SK-N-SH (cell line): ENCODE measurements at regions not wholly inside any gene's neighbourhood (a gene's known extent, or its start where the extent isn't known, plus 50 kb on each side); places are given as distances from the start of the nearest gene placed in this dataset.

Source experiments
- CTCF ChIA-PET: fragments of 300-600, 350-600 bp; formaldehyde crosslinking; extraction: SDS; loops from one replicate; lab custom pipeline; 2021; lab: Yijun Ruan, JAX
- POLR2A ChIA-PET: fragments of 350-600 bp; sonication (Branson Sonifier 250); formaldehyde crosslinking; extraction: SDS; loops from one replicate; lab custom pipeline; 2020; ENCODE audit warnings: antibody characterized with exemption, inconsistent platforms; lab: Yijun Ruan, JAX
- DNase-seq: peaks from one replicate; pipeline ENCODE4 v3.0.0; 2012
- H2AFZ ChIP-seq: fragments of 200-600 bp; sonication (generic); 2 replicates; pipeline ENCODE4 v1.8.1; 2016; ENCODE audit warnings: antibody characterized with exemption, mild to moderate bottlenecking, low read depth
- H3F3A ChIP-seq: fragments of 200-600 bp; sonication (generic); replicated peaks from 2 replicates; pipeline ENCODE3; 2016; ENCODE audit warnings: antibody characterized with exemption, mild to moderate bottlenecking; ENCODE audit not compliant: insufficient read depth
- H3K27ac ChIP-seq, 2 experiments: fragments of 200-500 bp in 1 of 2; fragments of 200-600 bp in 1 of 2; sonication (Bioruptor generic) in 1 of 2; sonication (generic), shearing (Covaris generic) in 1 of 2; 2 replicates each; pipeline versions ENCODE4 v1.5.1 to v1.6.1; 2014 to 2016; ENCODE audit warnings: low read depth in 2 of 2, inconsistent platforms in 1 of 2, low read length in 1 of 2, mild to moderate bottlenecking in 1 of 2, mixed read lengths in 1 of 2
- H3K27me3 ChIP-seq: fragments of 200-600 bp; sonication (generic), shearing (Covaris generic); 2 replicates; pipeline ENCODE4 v1.6.1; 2016; ENCODE audit warnings: mixed run types; ENCODE audit not compliant: insufficient read depth
- H3K36me3 ChIP-seq, 2 experiments: fragments of 200-500 bp in 1 of 2; fragments of 200-600 bp in 1 of 2; sonication (Bioruptor generic) in 1 of 2; sonication (generic) in 1 of 2; replicated peaks in 1 of 2; 2 replicates each; pipeline versions ENCODE3 to v1.5.1; 2014 to 2016; ENCODE audit warnings: low read length in 1 of 2, mild to moderate bottlenecking in 1 of 2; ENCODE audit not compliant: insufficient read depth in 2 of 2, control insufficient read depth in 1 of 2
- H3K4me1 ChIP-seq, 2 experiments: fragments of 200-500 bp in 1 of 2; fragments of 200-600 bp in 1 of 2; sonication (Bioruptor generic) in 1 of 2; sonication (generic), shearing (Covaris generic) in 1 of 2; 2 replicates each; pipeline versions ENCODE4 v1.5.1 to v1.6.1; 2014 to 2016; ENCODE audit warnings: low read depth in 1 of 2, low read length in 1 of 2, mixed run types in 1 of 2; ENCODE audit not compliant: insufficient read depth in 2 of 2, control insufficient read depth in 1 of 2
- H3K4me2 ChIP-seq: fragments of 200-600 bp; sonication (generic), shearing (Covaris generic); 2 replicates; pipeline ENCODE4 v1.6.1; 2017; ENCODE audit warnings: mixed run types
- H3K4me3 ChIP-seq, 2 experiments: fragments of 200-500 bp in 1 of 2; fragments of 200-600 bp in 1 of 2; sonication (Bioruptor generic) in 1 of 2; sonication (generic), shearing (Covaris generic) in 1 of 2; 2 replicates each; pipeline versions ENCODE4 v1.5.1 to v1.8.1; 2014 to 2016; ENCODE audit warnings: low read depth in 2 of 2, inconsistent platforms in 1 of 2, low read length in 1 of 2, mild to moderate bottlenecking in 1 of 2, mixed read lengths in 1 of 2, moderate library complexity in 1 of 2
- H3K79me2 ChIP-seq: fragments of 200-600 bp; sonication (generic); 2 replicates; pipeline ENCODE4 v1.8.1; 2017; ENCODE audit warnings: mild to moderate bottlenecking; ENCODE audit not compliant: insufficient read depth
- H3K9ac ChIP-seq: fragments of 200-600 bp; sonication (generic); 2 replicates; pipeline ENCODE4 v1.6.1; 2017; ENCODE audit warnings: mixed run types
- H3K9me2 ChIP-seq: fragments of 200-600 bp; sonication (generic); 2 replicates; pipeline ENCODE4 v1.6.1; 2017; ENCODE audit warnings: mixed run types
- H3K9me3 ChIP-seq: fragments of 200-600 bp; sonication (generic); 2 replicates; pipeline ENCODE4 v1.6.1; 2017; ENCODE audit warnings: mixed run types, mild to moderate bottlenecking, moderate library complexity
- H4K20me1 ChIP-seq: fragments of 200-600 bp; sonication (generic); 2 replicates; pipeline ENCODE4 v1.6.1; 2017; ENCODE audit warnings: mild to moderate bottlenecking, mixed run types; ENCODE audit not compliant: insufficient read depth
- CHD2 ChIP-seq: fragments of 150-350 bp; IDR thresholded peaks from 2 replicates; pipeline ENCODE4 v1.6.1; 2018; ENCODE audit warnings: low read length; ENCODE audit not compliant: partially characterized antibody
- ELF1 ChIP-seq: IDR thresholded peaks from 2 replicates; pipeline ENCODE4 v1.4.0; 2012
- EP300 ChIP-seq, 2 experiments: IDR thresholded peaks; 2 replicates each; pipeline versions ENCODE4 v1.4.0 to v1.6.1; 2012; ENCODE audit warnings: borderline replicate concordance in 1 of 2, low read depth in 1 of 2, low read length in 1 of 2
- FOSL2 ChIP-seq: IDR thresholded peaks from 2 replicates; pipeline ENCODE4 v1.4.0; 2012; ENCODE audit warnings: low read depth, mild to moderate bottlenecking, moderate library complexity, borderline replicate concordance
- GATA2 ChIP-seq: sonication (generic); formaldehyde crosslinking; IDR thresholded peaks from 2 replicates; pipeline ENCODE4 v1.5.0; 2020; ENCODE audit warnings: mild to moderate bottlenecking, missing genetic modification reagents
- PBX3 ChIP-seq: IDR thresholded peaks from 2 replicates; pipeline ENCODE4; 2012
- POLR2AphosphoS5 ChIP-seq: IDR thresholded peaks from 2 replicates; pipeline ENCODE4 v1.6.1; 2012; ENCODE audit warnings: low read depth, low read length
- RXRA ChIP-seq: IDR thresholded peaks from 2 replicates; pipeline ENCODE4 v1.4.0; 2012; ENCODE audit warnings: low read depth, mild to moderate bottlenecking, borderline replicate concordance
- TCF12 ChIP-seq: IDR thresholded peaks from 2 replicates; pipeline ENCODE4 v1.4.0; 2012
- USF1 ChIP-seq: IDR thresholded peaks from 2 replicates; pipeline ENCODE4 v1.4.0; 2012; ENCODE audit warnings: low read depth, borderline replicate concordance
- USF2 ChIP-seq: fragments of 150-350 bp; IDR thresholded peaks from 2 replicates; pipeline ENCODE4 v1.6.1; 2017; ENCODE audit warnings: antibody characterized with exemption, low read length, low read depth, borderline replicate concordance
- ZBTB33 ChIP-seq: IDR thresholded peaks from 2 replicates; pipeline ENCODE4 v1.4.0; 2012; ENCODE audit warnings: low read depth, borderline replicate concordance
- WGBS: methylation state at CpG from one replicate; pipeline ENCODE4 v1.1.6; 2017; ENCODE audit warnings: low lambda C conversion rate; 5-methylcytosine and 5-hydroxymethylcytosine counted together

GRCh38 chr2:18171191-18172139 lies 293.0 kb downstream of the KCNS3 start:
- Histone ChIP-seq H3K27me3 (no peaks in the 10 kb centered on the region), H3K79me2 (no peaks in the 10 kb centered on the region), H3K9me2 (no peaks in the 10 kb centered on the region), H3K4me1 (no peaks in the 10 kb centered on the region), H2AFZ (no peak overlapping the region), H3F3A (no peaks in the 10 kb centered on the region), H3K36me3 (no peaks in the 10 kb centered on the region), H4K20me1 (no peaks in the 10 kb centered on the region), H3K27ac (no peak overlapping the region), H3K4me2 (no peak overlapping the region), H3K9ac (no peak overlapping the region), H3K4me3 (no peak overlapping the region), H3K9me3 (no peaks in the 10 kb centered on the region)
- TF ChIP-seq CHD2: no peak
- no peak for TF ChIP-seq GATA2 (CRISPR knock-in tag)
- no peak for TF ChIP-seq ZBTB33
- no peak for TF ChIP-seq FOSL2
- TF ChIP-seq POLR2AphosphoS5: no peak
- TF ChIP-seq USF2: no peak
- TF ChIP-seq USF1: no peak
- no peak for TF ChIP-seq PBX3
- no peak for TF ChIP-seq RXRA
- no peak for TF ChIP-seq TCF12
- TF ChIP-seq EP300 (IDR thresholded peaks at IDR 0.05; ENCODE audit: borderline replicate concordance in 1 of 2, low read depth in 1 of 2, low read length in 1 of 2): no peak
- no peak for TF ChIP-seq ELF1
- ChIA-PET CTCF (interaction anchor here (0.5 to 5.5 kb wide), 8 partner anchors 9 to 452 kb away, joined by 3 to 43 read pairs (median 4); no protein-coding TSS in a partner anchor), POLR2A (no interaction called here)
- WGBS: 26% methylated on average over 7 of the region's 7 CpGs
- no peak for DNase-seq
